ENCODE measurements at regions not wholly inside any gene's neighbourhood (a gene's known extent, or its start where the extent isn't known, plus 50 kb on each side); places are given as distances from the start of the nearest gene placed in this dataset.
"Not testable (repeated sequence)": the region's sequence is repeated elsewhere in the genome, so short reads cannot be mapped to it uniquely, and the experiment has no call there.

DNA sequence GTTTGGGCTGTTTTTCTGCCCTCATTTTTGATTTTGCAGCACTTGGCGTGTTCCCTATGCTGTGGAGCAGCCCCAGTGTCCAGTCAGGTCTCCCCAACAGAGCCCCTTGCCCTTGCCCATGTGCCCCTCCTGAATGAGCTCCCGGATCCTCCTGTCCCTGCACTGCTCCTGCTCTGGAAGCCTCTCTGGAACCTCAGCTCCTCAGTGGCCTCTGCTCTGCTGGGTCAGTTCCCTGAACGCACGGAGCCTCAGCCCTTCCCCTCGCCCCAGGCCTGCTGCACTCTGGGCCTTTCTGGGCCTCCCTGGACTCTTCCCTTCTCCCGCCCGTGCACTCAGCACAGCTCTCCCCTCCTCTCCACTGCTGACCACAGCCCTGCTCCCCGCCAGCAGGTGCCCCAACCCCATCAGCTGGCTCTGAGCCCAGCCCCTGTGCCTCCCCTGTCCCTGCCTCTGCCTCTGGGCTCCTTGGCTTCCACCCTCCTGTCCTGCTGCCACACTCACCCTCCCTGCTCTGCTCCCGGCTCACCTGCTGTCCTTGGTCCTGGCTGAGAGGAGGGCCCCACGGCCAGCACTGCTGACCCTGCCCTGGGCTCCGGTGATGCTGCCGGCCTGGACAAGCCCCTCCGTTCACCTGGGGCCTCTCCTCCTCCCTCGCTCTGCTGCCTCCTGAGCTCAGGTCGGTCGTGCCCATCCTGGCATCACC is 220.6 kb downstream of the TMEM121 start:
- TF ChIP-seq CTCF (conservative IDR thresholded peaks at IDR 0.05; ENCODE audit: low read depth in 2 of 2); POLR2AphosphoS5 (IDR thresholded peaks at IDR 0.05; ENCODE audit: low read depth); EZH2phosphoT487 (IDR thresholded peaks at IDR 0.05; ENCODE audit: unreplicated experiment); EZH2 (IDR thresholded peaks at IDR 0.05; ENCODE audit: low read depth, unreplicated experiment); JUNB (IDR thresholded peaks at IDR 0.05; ENCODE audit: unreplicated experiment); STAT1 (IDR thresholded peaks at IDR 0.05; ENCODE audit: unreplicated experiment); NANOG (IDR thresholded peaks at IDR 0.05; ENCODE audit: borderline replicate concordance); CREB1 (CRISPR knock-in tag; IDR thresholded peaks at IDR 0.05; ENCODE audit: low read depth): not testable (repeated sequence)
